SK-N-SH treated with all-trans-retinoic acid at 6 μM for 48 hours (cell line): ENCODE measurements at regions not wholly inside any gene's neighbourhood (a gene's known extent, or its start where the extent isn't known, plus 50 kb on each side); places are given as distances from the start of the nearest gene placed in this dataset.

Experiments
- ARNTL ChIP-seq: fragments of 450-650 bp; formaldehyde crosslinking; IDR thresholded peaks from 2 replicates; pipeline ENCODE4 v1.5.0; 2020; ENCODE audit warnings: low read depth, mild to moderate bottlenecking, moderate library complexity, borderline replicate concordance
- CSDC2 ChIP-seq: fragments of 250-450 bp; sonication (Bioruptor Pico); IDR thresholded peaks from 2 replicates; pipeline ENCODE4 v1.5.0; 2020; ENCODE audit warnings: mild to moderate bottlenecking, moderate library complexity
- ESRRG ChIP-seq: fragments of 250-450 bp; sonication (Bioruptor Pico); IDR thresholded peaks from 2 replicates; pipeline ENCODE4 v1.6.1; 2021; ENCODE audit warnings: mild to moderate bottlenecking
- GLIS3 ChIP-seq: fragments of 250-450 bp; sonication (Bioruptor Pico); IDR thresholded peaks from 2 replicates; pipeline ENCODE4 v1.5.0; 2020; ENCODE audit warnings: mild to moderate bottlenecking, moderate library complexity
- ISL1 ChIP-seq: fragments of 250-450 bp; sonication (Bioruptor Pico); IDR thresholded peaks from 2 replicates; pipeline ENCODE4 v2.1.2; 2022; ENCODE audit warnings: mild to moderate bottlenecking, moderate library complexity
- OSR1 ChIP-seq: fragments of 250-450 bp; sonication (Bioruptor Pico); IDR thresholded peaks from 2 replicates; pipeline ENCODE4 v1.8.0; 2022; ENCODE audit warnings: moderate library complexity, mild to moderate bottlenecking, inconsistent platforms
- TCF4 ChIP-seq: fragments of 250-450 bp; sonication (Bioruptor Pico); IDR thresholded peaks from 2 replicates; pipeline ENCODE4 v1.8.0; 2021; ENCODE audit warnings: mild to moderate bottlenecking, moderate library complexity, borderline replicate concordance
- TOX ChIP-seq: fragments of 250-450 bp; sonication (Bioruptor Pico); IDR thresholded peaks from 2 replicates; pipeline ENCODE4 v1.8.0; 2021; ENCODE audit warnings: mild to moderate bottlenecking, moderate library complexity, borderline replicate concordance
- ZC3H10 ChIP-seq: fragments of 250-450 bp; sonication (Bioruptor Pico); IDR thresholded peaks from 2 replicates; pipeline ENCODE4 v1.5.1; 2021; ENCODE audit warnings: mild to moderate bottlenecking, moderate library complexity
- ZFP30 ChIP-seq: fragments of 450-650 bp; formaldehyde crosslinking; IDR thresholded peaks from 2 replicates; pipeline ENCODE4 v1.5.0; 2022; ENCODE audit warnings: mild to moderate bottlenecking, moderate library complexity
- ZNF565 ChIP-seq: fragments of 450-650 bp; formaldehyde crosslinking; conservative IDR thresholded peaks from 2 replicates; pipeline ENCODE4 v1.5.0; 2020; ENCODE audit warnings: low read depth, mild to moderate bottlenecking, moderate library complexity
- TF ChIP-seq, protein P1 (sequence below): fragments of 250-450 bp; sonication (Bioruptor Pico); IDR thresholded peaks from 2 replicates; pipeline ENCODE4 v1.5.1; 2020; ENCODE audit warnings: low read depth, mild to moderate bottlenecking, moderate library complexity
- TF ChIP-seq, protein P2 (sequence below): fragments of 250-450 bp; sonication (Bioruptor Pico); IDR thresholded peaks from 2 replicates; pipeline ENCODE4 v1.8.0; 2020; ENCODE audit warnings: mild to moderate bottlenecking, moderate library complexity, borderline replicate concordance

DNA sequence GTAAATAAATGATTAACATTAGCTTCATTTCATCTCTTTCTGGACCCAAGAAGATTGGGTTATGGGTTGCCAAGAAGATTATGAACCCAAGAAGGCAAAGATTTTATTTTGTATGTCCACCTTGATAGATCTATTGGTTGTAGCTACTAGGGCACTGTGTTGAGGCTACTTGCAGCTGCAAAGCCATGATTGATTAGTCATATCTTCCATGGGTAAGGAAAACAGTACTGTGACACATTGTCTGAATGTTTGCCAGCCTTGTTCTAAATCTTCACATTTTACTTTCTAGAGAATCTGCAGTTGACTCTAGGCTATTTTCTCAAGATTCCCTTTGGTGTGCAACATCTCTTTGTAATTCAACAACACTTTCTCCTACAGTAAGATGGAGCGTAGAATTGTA lies 229.2 kb upstream of the KCNH8 start:
- TF ChIP-seq ESRRG (CRISPR knock-in tag) (no peak), ZFP30 (CRISPR knock-in tag) (no peak), ZC3H10 (CRISPR knock-in tag) (no peak), CSDC2 (no peak), TCF4 (CRISPR knock-in tag) (no peak), GLIS3 (no peak), TOX (no peak), OSR1 (CRISPR knock-in tag) (no peak), ARNTL (CRISPR knock-in tag) (no peak), ISL1 (CRISPR knock-in tag) (no peak), ZNF565 (CRISPR knock-in tag) (no peak)
- TF ChIP-seq, protein P1, sequence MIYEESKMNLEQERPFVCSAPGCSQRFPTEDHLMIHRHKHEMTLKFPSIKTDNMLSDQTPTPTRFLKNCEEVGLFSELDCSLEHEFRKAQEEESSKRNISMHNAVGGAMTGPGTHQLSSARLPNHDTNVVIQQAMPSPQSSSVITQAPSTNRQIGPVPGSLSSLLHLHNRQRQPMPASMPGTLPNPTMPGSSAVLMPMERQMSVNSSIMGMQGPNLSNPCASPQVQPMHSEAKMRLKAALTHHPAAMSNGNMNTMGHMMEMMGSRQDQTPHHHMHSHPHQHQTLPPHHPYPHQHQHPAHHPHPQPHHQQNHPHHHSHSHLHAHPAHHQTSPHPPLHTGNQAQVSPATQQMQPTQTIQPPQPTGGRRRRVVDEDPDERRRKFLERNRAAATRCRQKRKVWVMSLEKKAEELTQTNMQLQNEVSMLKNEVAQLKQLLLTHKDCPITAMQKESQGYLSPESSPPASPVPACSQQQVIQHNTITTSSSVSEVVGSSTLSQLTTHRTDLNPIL (CRISPR knock-in tag), result no peak
- TF ChIP-seq, protein P2, sequence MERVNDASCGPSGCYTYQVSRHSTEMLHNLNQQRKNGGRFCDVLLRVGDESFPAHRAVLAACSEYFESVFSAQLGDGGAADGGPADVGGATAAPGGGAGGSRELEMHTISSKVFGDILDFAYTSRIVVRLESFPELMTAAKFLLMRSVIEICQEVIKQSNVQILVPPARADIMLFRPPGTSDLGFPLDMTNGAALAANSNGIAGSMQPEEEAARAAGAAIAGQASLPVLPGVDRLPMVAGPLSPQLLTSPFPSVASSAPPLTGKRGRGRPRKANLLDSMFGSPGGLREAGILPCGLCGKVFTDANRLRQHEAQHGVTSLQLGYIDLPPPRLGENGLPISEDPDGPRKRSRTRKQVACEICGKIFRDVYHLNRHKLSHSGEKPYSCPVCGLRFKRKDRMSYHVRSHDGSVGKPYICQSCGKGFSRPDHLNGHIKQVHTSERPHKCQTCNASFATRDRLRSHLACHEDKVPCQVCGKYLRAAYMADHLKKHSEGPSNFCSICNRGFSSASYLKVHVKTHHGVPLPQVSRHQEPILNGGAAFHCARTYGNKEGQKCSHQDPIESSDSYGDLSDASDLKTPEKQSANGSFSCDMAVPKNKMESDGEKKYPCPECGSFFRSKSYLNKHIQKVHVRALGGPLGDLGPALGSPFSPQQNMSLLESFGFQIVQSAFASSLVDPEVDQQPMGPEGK (CRISPR knock-in tag), result no peak
